ENCODE measurements at regions not wholly inside any gene's neighbourhood (a gene's known extent, or its start where the extent isn't known, plus 50 kb on each side); places are given as distances from the start of the nearest gene placed in this dataset.
A peak's percentile ranks its signal among the peaks of the same experiment; 100 is the strongest.

GRCh38 chr2:64751286-64752260, 97.9 kb upstream of the SERTAD2 start:
- POLR2A ChIA-PET (ENCODE audit: partially characterized antibody): interaction anchor here (0.6 to 1.8 kb wide), 7 partner anchors 9 to 212 kb away, joined by 3 to 15 read pairs (median 4); partner anchors contain the start of gene SERTAD2
- Histone ChIP-seq H3K79me1 (ENCODE audit: low read depth, low read length) (no peaks in the 10 kb centered on the region), H2BK12ac (ENCODE audit: low read depth, low read length) (no peak overlapping the region), H3K9me3 (ENCODE audit: insufficient read depth in 2 of 2, low read depth in 1 of 2, low read length in 1 of 2) (0 out of 4 replicates have a peak, but pooled peaks cover 0 to 4% of the 10 kb centered on the region in 2 experiments), H2BK120ac (replicated peaks; ENCODE audit: low read depth, low read length) (no peak overlapping the region), H3K56ac (replicated peaks; ENCODE audit: insufficient read length, low read depth, low read length) (peak overlapping the region; percentile 12), H4K5ac (ENCODE audit: insufficient read length, low read depth, low read length) (peak overlapping the region; percentile 18), H3K4ac (replicated peaks; ENCODE audit: insufficient read length, low read depth, low read length) (no peak overlapping the region), H2AFZ (ENCODE audit: low read length) (peak overlapping the region; percentile 95), H3K9ac (replicated peaks in 1 of 4; ENCODE audit: extremely low read depth in 1 of 4, low read depth in 3 of 4, low read length in 3 of 4) (peak overlapping the region; percentile 13 to 69 (median 38); a peak in 5 of 7 replicates), H3K4me3 (ENCODE audit: extremely low read depth in 1 of 4, insufficient read depth in 2 of 4, low read depth in 3 of 4, low read length in 4 of 4) (peak overlapping the region; percentile 88 to 93 (median 88)), H3K18ac (ENCODE audit: extremely low read depth, low read length) (no peak overlapping the region), H3K23ac (ENCODE audit: insufficient read length) (no peak overlapping the region), H2BK5ac (ENCODE audit: low read depth, low read length) (peak overlapping the region; percentile 30; the same call in 1 of the 2 replicates), H2BK15ac (ENCODE audit: low read length) (0 out of 2 replicates have a peak overlapping the region, but pooled peaks have one; percentile 89), H3K27ac (ENCODE audit: low read depth, low read length) (no peak overlapping the region), H3K4me1 (replicated peaks in 1 of 4; ENCODE audit: control insufficient read depth in 3 of 4, insufficient read depth in 4 of 4, low read length in 3 of 4) (peaks cover 0 to 4% (median 2%) of the 10 kb centered on the region in 4 experiments; a peak in 3 of 7 replicates), H3K27me3 (replicated peaks in 1 of 4; ENCODE audit: control insufficient read depth in 3 of 4, extremely low read depth in 1 of 4, insufficient read depth in 3 of 4, low read length in 3 of 4) (peaks cover 0 to 12% (median 6%) of the 10 kb centered on the region in 4 experiments; a peak in 3 of 7 replicates), H3K23me2 (ENCODE audit: low read depth, low read length) (peaks cover 11% of the 10 kb centered on the region), H4K8ac (ENCODE audit: extremely low read depth, insufficient read depth, low read length) (no peak overlapping the region), H4K91ac (replicated peaks; ENCODE audit: insufficient read length, low read length) (no peak overlapping the region), H3K4me2 (ENCODE audit: insufficient read depth in 1 of 2, low read depth in 2 of 2, low read length in 2 of 2) (peak overlapping the region; percentile 83 to 98), H3K36me3 (ENCODE audit: control insufficient read depth in 2 of 4, insufficient read depth in 4 of 4, low read length in 3 of 4) (no peaks in the 10 kb centered on the region), H3K14ac (ENCODE audit: insufficient read length) (no peak overlapping the region), H4K20me1 (replicated peaks in 1 of 2; ENCODE audit: control insufficient read depth in 1 of 2, insufficient read depth in 2 of 2, low read length in 2 of 2) (no peaks in the 10 kb centered on the region), H2AK5ac (ENCODE audit: low read depth, low read length) (no peak overlapping the region), H2BK20ac (ENCODE audit: low read length) (no peak overlapping the region), H3K79me2 (ENCODE audit: control insufficient read depth in 1 of 2, insufficient read depth in 2 of 2, low read length in 2 of 2) (no peaks in the 10 kb centered on the region)
- WGBS, 2 experiments (ENCODE audit: extremely low coverage in 1 of 2, insufficient coverage in 1 of 2, insufficient read length in 1 of 2, insufficient replicate concordance in 2 of 2, low coverage in 1 of 2, low lambda C conversion rate in 2 of 2, missing lambda C conversion rate in 1 of 2): 3% methylated on average over 42 of the region's 59 CpGs; no CpG with 5 or more reads in 1 of the 2 experiments
- DNase-seq (ENCODE audit: low read depth in 1 of 2, low spot score in 2 of 2): peak in 1 of 2 experiments; percentile 93
- CTCF ChIA-PET (ENCODE audit: partially characterized antibody): interaction anchor here (0.6 to 2.3 kb wide), 10 partner anchors 10 to 117 kb away, joined by 3 to 6 read pairs (median 4); no protein-coding TSS in a partner anchor
- FAIRE-seq: no peak

All from H1 (cell line).